ENCODE measurements at regions not wholly inside any gene's neighbourhood (a gene's known extent, or its start where the extent isn't known, plus 50 kb on each side); places are given as distances from the start of the nearest gene placed in this dataset.

DNA sequence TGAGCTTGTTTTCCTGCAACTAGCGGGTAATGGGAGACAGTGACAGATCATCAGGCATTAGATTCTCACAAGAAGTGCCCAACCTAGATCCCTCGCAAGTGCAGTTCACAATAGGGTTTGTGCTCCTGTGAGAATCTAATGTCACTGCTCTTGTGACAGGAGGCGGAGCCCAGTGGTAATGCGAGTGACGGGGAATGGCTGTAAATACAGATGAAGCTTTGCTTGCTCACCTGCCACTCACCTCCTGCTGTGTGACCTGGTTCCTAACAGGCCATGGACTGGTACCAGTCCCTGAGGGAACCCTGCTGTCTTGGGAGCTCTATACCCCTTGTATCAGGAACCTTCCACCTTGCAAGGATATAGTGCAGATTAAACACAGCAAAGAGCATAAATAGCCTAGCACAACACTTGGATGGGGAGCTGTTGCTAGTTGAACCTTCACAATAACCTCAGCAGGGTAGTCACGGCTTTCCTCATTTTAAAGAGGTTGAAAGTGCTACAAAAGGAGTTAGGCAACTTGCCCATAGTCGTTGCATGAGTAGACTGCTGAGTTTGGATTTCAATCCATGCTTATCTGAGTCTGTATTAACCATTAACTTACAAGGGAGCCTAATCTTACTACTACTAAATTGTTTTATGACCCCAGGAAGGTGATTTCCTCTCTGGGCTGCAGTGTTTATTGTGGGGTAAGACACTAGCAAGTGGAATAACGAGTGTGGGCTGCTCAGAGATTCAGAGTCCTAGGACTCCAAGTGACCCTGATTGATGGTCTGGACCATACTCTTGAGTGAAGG, 156.6 kb upstream of the ZFHX3 start:
- no peak for TF ChIP-seq POLR2A (IDR thresholded peaks at IDR 0.05; ENCODE audit: low read depth, low read length)
- TF ChIP-seq MAFK (IDR thresholded peaks at IDR 0.05; ENCODE audit: low read depth, low read length): no peak
- TF ChIP-seq MAZ (IDR thresholded peaks at IDR 0.05; ENCODE audit: borderline replicate concordance, low read depth, low read length): no peak
- TF ChIP-seq RFX5 (IDR thresholded peaks at IDR 0.05; ENCODE audit: low read depth, low read length): no peak
- TF ChIP-seq FOS (IDR thresholded peaks at IDR 0.05; ENCODE audit: low read depth, low read length): no peak

More for the DNA sequence above, 156.6 kb upstream of the ZFHX3 start:
- Histone ChIP-seq H2AK9ac (replicated peaks; ENCODE audit: low read depth, low read length, poor library complexity) (no peak overlapping the region), H3K56ac (ENCODE audit: extremely low read depth, insufficient read depth, low read length) (no peak overlapping the region), H4K8ac (ENCODE audit: low read depth in 2 of 2, low read length in 2 of 2) (no peak overlapping the region), H3K9ac (ENCODE audit: low read depth, low read length) (no peak overlapping the region), H2BK15ac (ENCODE audit: low read depth, low read length) (no peak overlapping the region), H3K14ac (replicated peaks; ENCODE audit: low read depth, low read length) (no peak overlapping the region), H3K36me3 (ENCODE audit: control insufficient read depth, insufficient read depth, low read length) (no peaks in the 10 kb centered on the region), H3K9me1 (ENCODE audit: insufficient read depth, low read length) (no peaks in the 10 kb centered on the region), H3K4me2 (ENCODE audit: low read depth, low read length) (no peak overlapping the region), H2AFZ (replicated peaks; ENCODE audit: low read length, poor library complexity) (no peak overlapping the region), H2AK5ac (ENCODE audit: low read depth, low read length) (no peak overlapping the region), H4K20me1 (ENCODE audit: insufficient read depth, low read length) (no peaks in the 10 kb centered on the region), H3K4me3 (ENCODE audit: insufficient read depth, low read depth, low read length) (no peak overlapping the region), H3K27me3 (ENCODE audit: control insufficient read depth, insufficient read depth, low read length) (no peaks in the 10 kb centered on the region), H2BK20ac (ENCODE audit: low read depth, low read length) (no peak overlapping the region), H3K18ac (ENCODE audit: low read depth, low read length) (no peak overlapping the region), H2BK120ac (ENCODE audit: low read depth, low read length) (no peak overlapping the region), H4K5ac (ENCODE audit: low read depth, low read length) (no peak overlapping the region), H3K79me1 (ENCODE audit: low read depth in 1 of 2, low read length in 2 of 2) (no peaks in the 10 kb centered on the region), H3K27ac (ENCODE audit: insufficient read depth, low read length) (no peak overlapping the region), H3K9me3 (ENCODE audit: control insufficient read depth, insufficient read depth, low read length) (peaks cover 3% of the 10 kb centered on the region), H4K91ac (ENCODE audit: insufficient read depth, low read depth, low read length) (no peak overlapping the region), H3K4me1 (ENCODE audit: control insufficient read depth, insufficient read depth, low read length) (peaks cover 2% of the 10 kb centered on the region; the same call in 1 of the 2 replicates), H3K4ac (ENCODE audit: low read depth, low read length) (no peak overlapping the region), H2BK5ac (ENCODE audit: low read depth, low read length, poor library complexity, severe bottlenecking) (no peak overlapping the region), H3K23ac (ENCODE audit: low read depth, low read length) (no peak overlapping the region)
- dilution Hi-C loops (cut with HindIII; ENCODE audit: low sequenced_read_pairs, unreplicated experiment): no loop called here
- in situ Hi-C loops (cut with MboI; ENCODE audit: low sequenced_read_pairs): no loop called here
- ATAC-seq (ENCODE audit: low read depth) (no peak), DNase-seq (no peak)
- POLR2A ChIA-PET (ENCODE audit: unreplicated experiment): no interaction called here
- CTCF ChIA-PET: no interaction called here
- BruUV-seq (replicated peaks): no TSS peak
- WGBS, 2 experiments (ENCODE audit: extremely low coverage in 2 of 2, insufficient read length in 1 of 2): 80% methylated on average over 1 of the region's 8 CpGs; no CpG with 5 or more reads in 1 of the 2 experiments
- intact Hi-C loops (cut with micrococcal nuclease): loop anchor here (5.0 to 10.0 kb wide), 2 partner anchors 270 to 388 kb away; no protein-coding TSS in a partner anchor
